Heart right ventricle (tissue), 16 donors: ENCODE measurements at regions not wholly inside any gene's neighbourhood (a gene's known extent, or its start where the extent isn't known, plus 50 kb on each side); places are given as distances from the start of the nearest gene placed in this dataset.

Source experiments
- ATAC-seq, 8 donors: fragments of 200-7000 bp; cut with Tn5 transposase; one replicate each; pipeline ENCODE4 v1.9.1; 2020; ENCODE audit warnings: mild to moderate bottlenecking in 8 of 8, moderate library complexity in 8 of 8, moderate number of reproducible peaks in 1 of 8
- DNase-seq, 2 donors: peaks; one replicate each; pipeline ENCODE4 v3.0.0-alpha.2; 2020
- H3K27ac ChIP-seq, 10 donors: fragments of 200-600 bp; sonication (generic) in 2 of 10; one replicate each; pipeline versions ENCODE4 v1.5.0 to v1.8.0; 2020 to 2022; ENCODE audit warnings: mild to moderate bottlenecking in 3 of 10
- H3K27me3 ChIP-seq, 7 donors: fragments of 200-600 bp; one replicate each; pipeline ENCODE4 v1.8.0; 2021 to 2022; ENCODE audit warnings: mild to moderate bottlenecking in 2 of 7
- H3K36me3 ChIP-seq, 9 donors: fragments of 200-600 bp; sonication (generic) in 1 of 9; one replicate each; pipeline versions ENCODE4 v1.5.0 to v1.8.0; 2020 to 2022; ENCODE audit warnings: mild to moderate bottlenecking in 2 of 9
- H3K4me1 ChIP-seq, 9 donors: fragments of 200-600 bp; sonication (generic) in 1 of 9; one replicate each; pipeline versions ENCODE4 v1.5.0 to v1.8.0; 2020 to 2022; ENCODE audit warnings: mild to moderate bottlenecking in 4 of 9
- H3K4me3 ChIP-seq, 10 donors: fragments of 200-600 bp; sonication (generic) in 2 of 10; one replicate each; pipeline versions ENCODE4 v1.5.0 to v1.8.0; 2020 to 2022; ENCODE audit warnings: mild to moderate bottlenecking in 7 of 10, moderate library complexity in 2 of 10
- H3K9me3 ChIP-seq, 11 donors: fragments of 200-600 bp in 10 of 11; sonication (generic) in 2 of 11; one replicate each; pipeline versions ENCODE4 v1.5.0 to v1.8.0; 2013 to 2022; ENCODE audit warnings: mild to moderate bottlenecking in 2 of 11, control low read depth in 1 of 11, moderate library complexity in 1 of 11
- CTCF ChIP-seq, 9 donors: fragments of 200-600 bp; sonication (generic) in 2 of 9; IDR thresholded peaks; one replicate each; pipeline versions ENCODE4 v1.5.0 to v1.8.0; 2021 to 2022; ENCODE audit warnings: antibody characterized with exemption in 9 of 9, mild to moderate bottlenecking in 5 of 9, moderate library complexity in 1 of 9
- WGBS, 2 donors: extraction: QIAGEN DNeasy Blood & Tissue Kit; methylation state at CpG; one replicate each; pipeline ENCODE4 v1.1.7; 2013; ENCODE audit warnings: inconsistent platforms in 1 of 2; 5-methylcytosine and 5-hydroxymethylcytosine counted together
- intact Hi-C, 10 donors: fragments of 100-400 bp; cut with DNase I; formaldehyde crosslinking; loops; one replicate each; pipeline versions ENCODE4 v1.11.1 to v1.14.2; 2022
- donor health status: Arrhythmogenic right ventricular cardiomyopathy.
- donor health status: ischemic (EF 13 %, LVEDD 7.1; RV severe dilation, severe dysfunction).
- donor health status: healthy with polysubstance abuse.
- donor health status: DM: no; HTN: yes; CAD: no.
- donor health status: DM: no; HTN: no; CAD: no.
- donor health status: ischemic (EF 25% LVEDD 6.9; RV normal size, moderate dysfunction).
- donor health status: ischemic (EF 25% LVEDD 5.7; RV mildly dilated, moderate dysfunction).
- donor health status: healthy.
- donor health status: DM: yes; HTN: yes; CAD: no.
- donor health status: Ischemic cardiomyopathy.
- donor health status: ischemic (EF 35%, LVEDD 5.7; RV mildly dilated, moderate dysfunction).
- donor health status: nonischemic (EF 11% LVEDD 7.7; RV severe dilation, severe dysfunction).
- donor health status: DM: yes; HTN: yes; CAD: no.
- donor health status: PGD.
- donor health status: ischemic (EF 29% LVEDD 5.4; RV normal size, mild dysfunction).
- donor health status: nonischemic (EF 23%, LVEDD 6.1; RV moderate dilation, normal function).

- 68 to 75% methylated on average over 2 of the region's 2 CpGs for WGBS, 2 donors
Observed at GRCh38 chr10:9781666-9782065, 1236.0 kb upstream of the CELF2 start.

GRCh38 chr10:9786101-9786500 is 1231.6 kb upstream of the CELF2 start:
- Histone ChIP-seq H3K4me1 (no peaks in the 10 kb centered on the region), H3K36me3 (no peaks in the 10 kb centered on the region), H3K27ac (no peak overlapping the region), H3K27me3 (no peaks in the 10 kb centered on the region), H3K4me3 (no peak overlapping the region), H3K9me3 (peaks cover 0 to 3% (median 0%) of the 10 kb centered on the region in 11 donors)
- intact Hi-C loops: loop anchor here in 1 of 10 donors (10.0 kb wide), 1 partner anchor 61 kb away; no protein-coding TSS in a partner anchor
- no peak for ATAC-seq
- no peak for DNase-seq
- no peak for TF ChIP-seq CTCF (IDR thresholded peaks at IDR 0.05)
- WGBS, 2 donors: 52 to 57% methylated on average over 1 of the region's 1 CpG

More at GRCh38 chr10:9781666-9782065, 1236.0 kb upstream of the CELF2 start:
- peaks cover 0 to 3% (median 0%) of the 10 kb centered on the region in 11 donors for H3K9me3 ChIP-seq
- no peaks in the 10 kb centered on the region for H3K4me1 ChIP-seq
- no peaks in the 10 kb centered on the region for H3K27me3 ChIP-seq
- ATAC-seq (no peak), DNase-seq (no peak)
- H3K4me3 ChIP-seq: no peak overlapping the region
- TF ChIP-seq CTCF (IDR thresholded peaks at IDR 0.05): no peak
- H3K27ac ChIP-seq: no peak overlapping the region
- intact Hi-C loops: loop anchor here in 1 of 10 donors (10.0 kb wide), 1 partner anchor 57 kb away; no protein-coding TSS in a partner anchor
- no peaks in the 10 kb centered on the region for H3K36me3 ChIP-seq

GRCh38 chr10:9786576-9786975 is 1231.1 kb upstream of the CELF2 start:
- Histone ChIP-seq H3K27ac (no peak overlapping the region), H3K36me3 (no peaks in the 10 kb centered on the region), H3K27me3 (no peaks in the 10 kb centered on the region), H3K4me3 (no peak overlapping the region), H3K4me1 (no peaks in the 10 kb centered on the region), H3K9me3 (peaks cover 0 to 3% (median 0%) of the 10 kb centered on the region in 11 donors)
- DNase-seq (no peak), ATAC-seq (no peak)
- intact Hi-C loops: loop anchor here in 1 of 10 donors (10.0 kb wide), 1 partner anchor 62 kb away; no protein-coding TSS in a partner anchor
- TF ChIP-seq CTCF (IDR thresholded peaks at IDR 0.05): no peak
- 84 to 86% methylated on average over 3 of the region's 3 CpGs for WGBS, 2 donors

GRCh38 chr10:9789996-9790395 is 1227.7 kb upstream of the CELF2 start:
- H3K27me3 ChIP-seq: no peaks in the 10 kb centered on the region
- no peak overlapping the region for H3K27ac ChIP-seq
- H3K4me3 ChIP-seq: no peak overlapping the region
- TF ChIP-seq CTCF (IDR thresholded peaks at IDR 0.05): no peak
- H3K9me3 ChIP-seq: no peaks in the 10 kb centered on the region
- intact Hi-C loops: loop anchor here in 1 of 10 donors (10.0 kb wide), 1 partner anchor 65 kb away; no protein-coding TSS in a partner anchor
- DNase-seq (no peak), ATAC-seq (no peak)
- H3K36me3 ChIP-seq: no peaks in the 10 kb centered on the region
- no peaks in the 10 kb centered on the region for H3K4me1 ChIP-seq
- WGBS, 2 donors: 59 to 64% methylated on average over 5 of the region's 5 CpGs
